LNCAP (cell line): ENCODE measurements at regions not wholly inside any gene's neighbourhood (a gene's known extent, or its start where the extent isn't known, plus 50 kb on each side); places are given as distances from the start of the nearest gene placed in this dataset.

Experiments
- TF ChIP-seq, protein P1 (sequence below): fragments of 450-650 bp; IDR thresholded peaks from 2 replicates; pipeline ENCODE4 v1.5.1; 2017; ENCODE audit warnings: mild to moderate bottlenecking

DNA sequence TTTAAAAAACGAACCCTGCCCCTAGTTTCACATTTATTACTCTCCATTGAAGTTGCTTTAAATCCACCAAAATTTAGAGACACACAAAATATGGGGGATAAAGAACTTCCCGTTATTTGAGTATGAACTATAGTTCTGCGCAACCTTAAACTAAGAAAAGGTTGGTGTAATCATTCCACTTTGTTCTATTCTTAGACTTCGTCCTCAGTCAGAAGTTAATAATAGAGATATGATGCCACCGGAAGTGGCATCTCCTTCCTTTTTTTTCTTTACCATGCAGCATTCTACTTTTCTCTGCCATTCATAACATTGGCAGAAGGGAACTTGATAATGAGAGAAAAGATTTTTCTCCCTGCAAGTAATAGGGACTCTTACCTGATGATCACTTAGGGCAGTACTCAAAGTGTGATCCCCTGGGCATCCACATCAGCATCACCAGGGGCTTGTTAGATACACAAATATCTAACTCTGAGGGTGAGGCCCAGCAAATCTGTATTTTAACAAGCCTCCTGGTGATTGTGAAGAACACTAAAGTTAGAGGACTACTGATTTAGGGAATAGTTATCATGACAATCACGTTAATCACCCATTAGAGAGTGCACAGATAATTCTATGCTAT lies 147.7 kb upstream of the DTNA start:
- TF ChIP-seq, protein P1, sequence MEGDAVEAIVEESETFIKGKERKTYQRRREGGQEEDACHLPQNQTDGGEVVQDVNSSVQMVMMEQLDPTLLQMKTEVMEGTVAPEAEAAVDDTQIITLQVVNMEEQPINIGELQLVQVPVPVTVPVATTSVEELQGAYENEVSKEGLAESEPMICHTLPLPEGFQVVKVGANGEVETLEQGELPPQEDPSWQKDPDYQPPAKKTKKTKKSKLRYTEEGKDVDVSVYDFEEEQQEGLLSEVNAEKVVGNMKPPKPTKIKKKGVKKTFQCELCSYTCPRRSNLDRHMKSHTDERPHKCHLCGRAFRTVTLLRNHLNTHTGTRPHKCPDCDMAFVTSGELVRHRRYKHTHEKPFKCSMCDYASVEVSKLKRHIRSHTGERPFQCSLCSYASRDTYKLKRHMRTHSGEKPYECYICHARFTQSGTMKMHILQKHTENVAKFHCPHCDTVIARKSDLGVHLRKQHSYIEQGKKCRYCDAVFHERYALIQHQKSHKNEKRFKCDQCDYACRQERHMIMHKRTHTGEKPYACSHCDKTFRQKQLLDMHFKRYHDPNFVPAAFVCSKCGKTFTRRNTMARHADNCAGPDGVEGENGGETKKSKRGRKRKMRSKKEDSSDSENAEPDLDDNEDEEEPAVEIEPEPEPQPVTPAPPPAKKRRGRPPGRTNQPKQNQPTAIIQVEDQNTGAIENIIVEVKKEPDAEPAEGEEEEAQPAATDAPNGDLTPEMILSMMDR = no peak

DNA sequence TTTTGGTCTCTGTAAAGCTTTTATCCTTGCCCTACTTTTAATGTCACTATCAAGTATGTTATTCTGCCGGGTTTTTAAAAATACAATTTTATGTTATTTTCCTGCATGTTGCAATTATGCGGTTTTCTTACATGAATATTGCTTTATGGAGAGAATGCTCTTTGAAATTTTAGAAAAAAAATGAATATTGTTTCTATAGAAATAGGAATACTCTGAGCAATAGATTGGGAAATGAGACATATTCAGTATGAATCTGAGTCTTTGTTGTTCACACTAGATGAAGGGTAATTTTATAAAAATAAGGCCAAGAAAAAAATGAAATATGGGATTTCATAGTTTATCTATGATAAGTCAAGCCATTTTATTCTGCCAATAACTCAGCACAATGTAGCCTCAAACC lies 142.2 kb upstream of the DTNA start:
- TF ChIP-seq, protein P1 = no peak

DNA sequence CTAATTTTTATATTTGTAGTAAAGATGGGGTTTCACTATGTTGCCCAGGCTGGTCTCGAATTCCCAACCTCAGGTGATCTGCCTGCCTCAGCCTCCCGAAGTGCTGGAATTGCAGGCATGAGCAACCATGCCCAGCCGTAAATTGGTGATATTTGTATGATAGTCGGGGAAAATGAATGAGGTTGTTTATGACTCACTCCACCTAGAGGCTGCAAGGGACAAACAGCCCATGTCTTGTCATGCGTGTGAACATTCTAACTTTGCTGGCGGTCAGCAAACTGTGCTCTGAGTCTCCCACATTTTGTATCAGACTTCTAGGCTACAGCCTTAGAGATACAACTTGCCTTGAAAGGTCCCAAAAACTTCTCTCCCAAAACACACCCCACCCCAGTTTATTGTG lies 133.5 kb upstream of the DTNA start:
- TF ChIP-seq, protein P1 = 0 out of 2 replicates have a peak, but pooled peaks have one; percentile 16

DNA sequence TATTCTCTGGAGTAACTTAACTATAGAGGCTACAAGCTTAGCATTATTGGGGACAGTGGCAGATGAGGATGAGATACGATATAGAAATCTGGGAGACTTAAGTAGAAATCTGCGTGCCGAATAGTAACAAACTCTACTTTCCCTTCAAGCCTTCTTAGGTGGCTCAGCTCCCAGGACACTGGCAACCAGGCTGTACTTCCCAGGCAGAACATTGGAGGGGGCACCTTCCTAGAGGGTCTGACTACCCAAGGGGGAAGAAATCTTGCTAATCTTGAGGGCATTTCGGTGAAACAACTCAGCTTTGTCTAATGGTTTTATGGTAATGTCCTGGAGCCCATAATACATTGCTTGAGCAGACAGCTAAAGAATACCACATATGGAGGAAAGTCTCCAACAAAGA lies 126.2 kb upstream of the DTNA start:
- TF ChIP-seq, protein P1 = no peak

DNA sequence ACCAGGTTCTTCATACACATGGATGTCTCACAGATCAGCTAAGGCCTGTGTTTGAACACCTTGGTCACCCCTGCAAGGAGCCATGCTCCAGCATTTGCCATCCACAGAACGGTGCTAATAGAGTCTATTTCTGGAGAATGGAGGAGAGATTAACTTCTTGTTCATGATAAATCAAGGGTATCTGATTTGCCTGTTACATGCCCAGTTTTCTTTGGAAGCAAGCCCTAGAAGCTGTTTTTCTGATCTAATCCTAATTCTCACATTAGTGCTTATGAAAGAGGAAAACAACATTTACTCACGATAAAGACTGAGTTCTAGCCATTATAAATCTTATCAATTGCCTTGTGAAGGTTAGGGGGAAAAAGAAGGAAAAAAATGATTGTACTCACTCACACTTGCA lies 119.6 kb upstream of the DTNA start:
- TF ChIP-seq, protein P1 = no peak

DNA sequence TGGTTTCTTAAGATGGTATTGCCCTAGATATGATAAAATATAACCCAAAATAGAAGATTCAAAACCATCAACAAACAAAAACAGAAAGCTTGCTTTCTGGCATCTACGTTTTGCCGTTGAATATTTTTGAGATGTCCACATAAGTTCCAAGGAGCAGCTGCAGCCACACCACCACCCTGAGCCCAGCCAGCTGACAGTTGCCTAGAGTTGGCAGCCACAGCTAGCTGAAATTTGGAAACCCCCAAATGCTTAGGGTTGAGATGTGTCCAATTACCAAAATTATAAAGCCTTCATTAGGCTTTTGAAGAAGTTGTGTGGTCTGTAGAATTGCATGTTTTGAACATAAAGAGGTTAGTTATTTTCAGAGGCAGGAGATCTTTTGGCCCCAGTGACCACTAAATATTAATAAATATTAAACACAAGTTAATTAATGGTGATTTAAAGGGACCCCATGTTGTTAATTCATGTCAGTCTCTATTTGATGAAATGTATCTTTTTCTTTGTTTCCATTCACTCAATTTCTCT lies 118.1 kb upstream of the DTNA start:
- TF ChIP-seq, protein P1 = no peak

DNA sequence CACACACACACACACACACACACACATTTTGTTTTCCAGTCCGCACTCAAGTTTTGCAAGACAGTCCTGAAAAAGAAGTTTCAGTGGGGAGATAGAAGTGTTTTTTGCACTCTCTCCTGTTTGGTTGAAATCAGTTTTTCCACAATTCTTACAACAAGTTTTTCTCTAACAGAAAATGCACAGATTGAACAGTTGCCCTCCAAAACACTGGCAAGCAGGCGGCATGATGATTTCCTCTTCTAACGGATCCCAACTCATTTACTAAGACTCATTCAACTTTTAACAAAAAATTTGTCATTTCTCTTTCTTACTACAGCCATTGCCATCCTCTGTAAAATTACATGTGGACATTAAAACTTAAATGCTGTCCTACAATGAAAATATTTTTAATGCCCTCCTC lies 117.6 kb upstream of the DTNA start:
- TF ChIP-seq, protein P1 = no peak

DNA sequence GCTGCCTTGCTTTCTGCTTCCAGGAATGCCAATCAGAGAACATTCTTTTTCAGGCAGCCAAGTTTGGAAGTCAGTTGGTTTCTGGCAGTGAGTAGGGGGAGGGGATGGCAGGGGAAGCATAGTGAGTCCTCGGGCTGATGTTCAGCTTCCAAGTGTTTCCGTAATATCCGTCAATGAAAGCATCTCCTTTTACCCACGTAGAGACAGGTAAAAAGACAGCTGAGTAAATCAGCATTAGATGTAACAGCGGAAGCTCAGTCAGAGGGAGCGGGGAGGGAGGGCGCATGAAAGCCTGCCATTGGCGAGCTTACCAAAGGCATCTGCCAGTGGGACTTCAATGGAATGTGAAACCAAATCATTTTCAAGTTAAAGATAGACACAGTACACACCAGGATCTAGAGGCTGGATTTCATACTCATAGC lies 117.1 kb upstream of the DTNA start:
- TF ChIP-seq, protein P1 = no peak
